ENCODE measurements at regions not wholly inside any gene's neighbourhood (a gene's known extent, or its start where the extent isn't known, plus 50 kb on each side); places are given as distances from the start of the nearest gene placed in this dataset.

- H3K27me3 ChIP-seq (ENCODE audit: control insufficient read depth, insufficient read depth, low read length) = no peaks in the 10 kb centered on the region
- no peaks in the 10 kb centered on the region for H3K4me1 ChIP-seq (ENCODE audit: control insufficient read depth, extremely low read depth, insufficient read depth, low read length)
- no peaks in the 10 kb centered on the region for H3K36me3 ChIP-seq (ENCODE audit: control insufficient read depth, insufficient read depth, low read length)
- DNase-seq (ENCODE audit: low read depth in 2 of 2) = no peak
- H3K27ac ChIP-seq (ENCODE audit: insufficient read depth, low read length) = no peak overlapping the region
- H3K9ac ChIP-seq (ENCODE audit: insufficient read depth, low read length) = no peak overlapping the region
- no peaks in the 10 kb centered on the region for H4K20me1 ChIP-seq (ENCODE audit: control insufficient read depth, extremely low read depth, insufficient read depth, low read length)
- H2AFZ ChIP-seq (ENCODE audit: low read length) = no peak overlapping the region
- H3K4me3 ChIP-seq (replicated peaks in 1 of 4; ENCODE audit: control extremely low read depth in 1 of 4, insufficient read depth in 1 of 4, low read depth in 3 of 4, low read length in 4 of 4) = no peak overlapping the region
- no peak overlapping the region for H3K4me2 ChIP-seq (ENCODE audit: extremely low read depth, insufficient read depth, low read length)
- no peaks in the 10 kb centered on the region for H3K79me2 ChIP-seq (ENCODE audit: control insufficient read depth, insufficient read depth, low read length)
- TF ChIP-seq EZH2 (IDR thresholded peaks at IDR 0.05; ENCODE audit: low read length, missing control alignments) (no peak), CTCF (conservative IDR thresholded peaks at IDR 0.05 in 1 of 2, IDR thresholded peaks at IDR 0.05 in 1 of 2; ENCODE audit: low read depth in 1 of 2, low read length in 2 of 2) (no peak)
- no peaks in the 10 kb centered on the region for H3K9me3 ChIP-seq (ENCODE audit: control insufficient read depth, insufficient read depth, low read depth, low read length)
Measured at GRCh38 chr2:236337465-236338325, 73.5 kb upstream of the ASB18 start.

DNA sequence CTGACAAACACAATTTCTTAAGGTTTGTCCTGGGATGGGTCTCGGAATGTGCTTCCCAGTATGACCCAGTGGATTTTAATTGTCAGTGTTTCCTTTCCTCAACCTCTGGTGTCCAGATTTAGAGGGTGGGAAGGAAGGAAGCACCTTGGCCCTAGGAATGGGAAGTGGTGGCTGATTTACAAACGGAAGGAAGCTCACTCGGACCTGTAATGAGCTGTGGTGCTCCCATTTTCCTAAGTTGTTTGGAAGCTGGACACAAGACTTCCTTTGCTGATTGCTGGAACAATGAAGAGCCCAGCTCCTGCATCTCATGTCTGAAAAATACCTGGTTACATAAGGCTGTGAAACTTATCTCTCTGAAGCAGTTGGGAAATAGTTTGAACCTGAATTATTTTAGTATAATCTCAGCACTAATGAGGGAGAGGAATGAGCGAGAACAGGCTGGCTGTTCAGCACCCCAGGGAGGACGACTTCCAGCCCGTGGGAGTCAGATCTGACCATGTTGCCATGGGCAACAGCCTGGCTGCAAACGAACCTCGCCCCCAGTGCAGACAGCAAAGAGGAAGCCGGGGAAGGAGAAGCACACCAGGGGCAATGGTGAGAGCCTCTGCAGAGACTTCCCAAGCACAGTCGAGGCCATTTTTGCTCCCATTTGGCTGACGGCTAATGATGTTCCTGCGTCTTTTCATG, 74.4 kb upstream of the ASB18 start:
- H3K27me3 ChIP-seq (ENCODE audit: control insufficient read depth, insufficient read depth, low read length) = no peaks in the 10 kb centered on the region
- DNase-seq (ENCODE audit: low read depth in 2 of 2) = peak in 1 of 2 donors; percentile 62
- no peaks in the 10 kb centered on the region for H3K4me1 ChIP-seq (ENCODE audit: control insufficient read depth, extremely low read depth, insufficient read depth, low read length)
- no peak overlapping the region for H3K4me2 ChIP-seq (ENCODE audit: extremely low read depth, insufficient read depth, low read length)
- no peak for TF ChIP-seq EZH2 (IDR thresholded peaks at IDR 0.05; ENCODE audit: low read length, missing control alignments)
- TF ChIP-seq CTCF (conservative IDR thresholded peaks at IDR 0.05 in 1 of 2, IDR thresholded peaks at IDR 0.05 in 1 of 2; ENCODE audit: low read depth in 1 of 2, low read length in 2 of 2) = no peak
- no peaks in the 10 kb centered on the region for H3K79me2 ChIP-seq (ENCODE audit: control insufficient read depth, insufficient read depth, low read length)
- no peak overlapping the region for H3K9ac ChIP-seq (ENCODE audit: insufficient read depth, low read length)
- no peaks in the 10 kb centered on the region for H4K20me1 ChIP-seq (ENCODE audit: control insufficient read depth, extremely low read depth, insufficient read depth, low read length)
- H2AFZ ChIP-seq (ENCODE audit: low read length) = no peak overlapping the region
- H3K9me3 ChIP-seq (ENCODE audit: control insufficient read depth, insufficient read depth, low read depth, low read length) = no peaks in the 10 kb centered on the region
- H3K27ac ChIP-seq (ENCODE audit: insufficient read depth, low read length) = no peak overlapping the region
- no peaks in the 10 kb centered on the region for H3K36me3 ChIP-seq (ENCODE audit: control insufficient read depth, insufficient read depth, low read length)
- no peak overlapping the region for H3K4me3 ChIP-seq (replicated peaks in 1 of 4; ENCODE audit: control extremely low read depth in 1 of 4, insufficient read depth in 1 of 4, low read depth in 3 of 4, low read length in 4 of 4)

DNA sequence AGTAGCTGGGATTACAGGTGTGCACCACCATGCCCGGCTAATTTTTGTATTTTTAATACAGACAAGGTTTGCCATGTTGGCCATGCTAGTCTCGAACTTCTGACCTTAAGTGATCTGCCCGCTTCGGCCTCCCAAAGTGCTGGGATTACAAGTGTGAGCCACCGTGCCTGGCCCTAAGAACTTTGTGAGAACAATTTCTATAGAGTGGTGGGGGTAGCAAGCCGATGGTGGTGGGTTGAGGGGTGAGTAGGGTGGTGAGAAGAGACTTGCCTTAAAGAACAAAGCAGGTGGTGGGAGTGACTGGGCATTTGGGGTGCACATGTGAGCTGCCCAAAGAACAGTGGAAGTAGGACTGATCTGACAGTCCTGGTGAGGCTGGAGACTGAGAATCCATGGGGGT, 76.0 kb upstream of the ASB18 start:
- H3K79me2 ChIP-seq (ENCODE audit: control insufficient read depth, insufficient read depth, low read length) = no peaks in the 10 kb centered on the region
- H3K4me1 ChIP-seq (ENCODE audit: control insufficient read depth, extremely low read depth, insufficient read depth, low read length) = no peaks in the 10 kb centered on the region

More for the DNA sequence above, 76.0 kb upstream of the ASB18 start:
- Histone ChIP-seq H3K36me3 (ENCODE audit: control insufficient read depth, insufficient read depth, low read length) (no peaks in the 10 kb centered on the region), H4K20me1 (ENCODE audit: control insufficient read depth, extremely low read depth, insufficient read depth, low read length) (no peaks in the 10 kb centered on the region), H3K27me3 (ENCODE audit: control insufficient read depth, insufficient read depth, low read length) (no peaks in the 10 kb centered on the region), H3K4me2 (ENCODE audit: extremely low read depth, insufficient read depth, low read length) (no peak overlapping the region), H3K27ac (ENCODE audit: insufficient read depth, low read length) (no peak overlapping the region), H3K4me3 (replicated peaks in 1 of 4; ENCODE audit: control extremely low read depth in 1 of 4, insufficient read depth in 1 of 4, low read depth in 3 of 4, low read length in 4 of 4) (no peak overlapping the region), H3K9me3 (ENCODE audit: control insufficient read depth, insufficient read depth, low read depth, low read length) (no peaks in the 10 kb centered on the region), H3K9ac (ENCODE audit: insufficient read depth, low read length) (no peak overlapping the region), H2AFZ (ENCODE audit: low read length) (no peak overlapping the region)
- DNase-seq (ENCODE audit: low read depth in 2 of 2) = no peak
- TF ChIP-seq CTCF (conservative IDR thresholded peaks at IDR 0.05 in 1 of 2, IDR thresholded peaks at IDR 0.05 in 1 of 2; ENCODE audit: low read depth in 1 of 2, low read length in 2 of 2) (no peak), EZH2 (IDR thresholded peaks at IDR 0.05; ENCODE audit: low read length, missing control alignments) (no peak)

Data from fibroblast of lung (primary cell).